RKO (cell line): ENCODE measurements at regions not wholly inside any gene's neighbourhood (a gene's known extent, or its start where the extent isn't known, plus 50 kb on each side); places are given as distances from the start of the nearest gene placed in this dataset.
"Not testable (repeated sequence)": the region's sequence is repeated elsewhere in the genome, so short reads cannot be mapped to it uniquely, and the experiment has no call there.

Source experiments
- DNase-seq: peaks from one replicate; pipeline ENCODE4 v3.0.0-alpha.2; 2016; ENCODE audit warnings: low spot score

GRCh38 chr10:45518741-45519140, 144.7 kb downstream of the ALOX5 start:
- DNase-seq: no peak

DNA sequence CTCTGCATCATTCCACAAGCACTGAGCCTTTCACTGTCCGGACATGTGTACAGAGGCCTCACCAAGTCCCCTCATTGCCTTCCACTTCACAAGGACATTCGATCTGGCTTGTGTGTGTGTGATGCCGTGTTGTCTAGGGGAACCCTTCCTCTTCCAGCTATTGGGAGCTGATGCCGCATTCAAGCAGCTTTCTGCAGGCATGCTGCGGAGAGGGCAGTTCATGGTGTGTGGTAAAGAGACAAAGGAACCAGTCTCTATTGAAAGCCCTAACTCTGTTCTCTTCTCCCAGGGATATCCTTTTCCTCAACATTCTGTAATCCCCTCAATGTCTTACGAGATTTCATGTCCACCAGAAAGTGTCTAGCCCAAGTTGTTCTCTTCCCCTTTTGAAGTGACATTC, 141.6 kb downstream of the ALOX5 start:
- no peak for DNase-seq

- DNase-seq: no peak
Measured at GRCh38 chr10:45514291-45515270, 140.6 kb downstream of the ALOX5 start.

DNA sequence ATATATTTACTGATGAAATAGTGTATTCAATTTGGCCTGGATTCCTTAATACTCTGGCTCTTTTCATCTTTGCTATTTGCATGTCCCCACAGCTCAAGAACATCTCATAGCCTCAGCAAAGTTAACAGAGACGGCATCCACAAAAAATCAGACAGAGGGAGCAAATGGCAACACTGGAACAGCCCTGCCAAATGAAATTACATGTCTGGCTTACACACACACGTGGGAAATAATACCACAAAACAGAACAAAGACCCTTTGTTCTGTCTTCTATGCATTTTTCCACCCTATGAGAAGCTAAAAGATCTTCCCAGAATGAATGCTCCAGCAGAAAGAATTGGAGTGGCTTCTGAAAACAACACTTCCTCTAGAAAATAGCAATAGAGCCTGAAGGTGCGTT, 139.5 kb downstream of the ALOX5 start:
- DNase-seq: no peak

- not testable (repeated sequence) for DNase-seq
Measured at GRCh38 chr10:45511926-45512325, 137.9 kb downstream of the ALOX5 start.

GRCh38 chr10:45509491-45509890, 135.5 kb downstream of the ALOX5 start:
- peak; percentile 66 for DNase-seq

DNA sequence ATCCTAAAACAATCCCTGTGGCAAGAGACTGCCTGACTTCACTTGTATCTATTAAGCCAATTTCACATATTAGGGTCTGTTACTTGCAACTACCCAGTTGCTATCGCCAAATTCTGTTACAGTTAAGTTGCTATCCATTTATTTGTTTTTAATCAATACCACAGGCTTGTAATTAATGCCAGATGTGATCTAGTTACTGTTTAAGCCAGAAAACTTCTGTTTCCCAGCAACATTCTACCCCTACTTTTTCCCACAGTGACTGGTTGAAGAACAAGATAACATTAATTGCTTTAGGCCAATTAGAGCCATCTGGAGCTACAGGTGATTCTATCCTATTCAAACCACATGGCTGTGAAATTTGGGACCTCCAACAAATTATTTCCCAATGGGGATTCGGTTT, 131.3 kb downstream of the ALOX5 start:
- DNase-seq: no peak

DNA sequence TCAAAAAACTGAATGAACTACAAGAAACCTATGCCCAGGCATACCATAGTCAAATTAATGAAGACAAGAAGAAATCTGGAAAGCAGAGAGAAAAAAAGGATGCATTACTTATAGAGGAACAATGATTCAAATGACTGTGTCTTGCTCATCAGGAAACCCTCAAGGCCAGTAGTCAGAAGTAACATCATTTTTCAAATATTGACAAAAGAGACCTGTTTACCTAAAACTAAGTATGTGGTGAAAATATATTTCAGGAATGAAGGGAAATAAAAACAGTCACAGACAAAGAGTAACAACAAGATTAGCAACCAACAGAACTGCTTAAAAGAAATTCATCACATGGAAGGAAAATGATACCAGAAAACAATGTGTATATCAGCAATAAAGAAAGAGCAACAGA, 128.4 kb downstream of the ALOX5 start:
- no peak for DNase-seq

- DNase-seq: no peak
Measured at GRCh38 chr10:45501791-45502190, 127.8 kb downstream of the ALOX5 start.

GRCh38 chr10:45500798-45501197, 126.8 kb downstream of the ALOX5 start:
- DNase-seq: no peak

GRCh38 chr10:45500304-45500703, 126.3 kb downstream of the ALOX5 start:
- no peak for DNase-seq

DNA sequence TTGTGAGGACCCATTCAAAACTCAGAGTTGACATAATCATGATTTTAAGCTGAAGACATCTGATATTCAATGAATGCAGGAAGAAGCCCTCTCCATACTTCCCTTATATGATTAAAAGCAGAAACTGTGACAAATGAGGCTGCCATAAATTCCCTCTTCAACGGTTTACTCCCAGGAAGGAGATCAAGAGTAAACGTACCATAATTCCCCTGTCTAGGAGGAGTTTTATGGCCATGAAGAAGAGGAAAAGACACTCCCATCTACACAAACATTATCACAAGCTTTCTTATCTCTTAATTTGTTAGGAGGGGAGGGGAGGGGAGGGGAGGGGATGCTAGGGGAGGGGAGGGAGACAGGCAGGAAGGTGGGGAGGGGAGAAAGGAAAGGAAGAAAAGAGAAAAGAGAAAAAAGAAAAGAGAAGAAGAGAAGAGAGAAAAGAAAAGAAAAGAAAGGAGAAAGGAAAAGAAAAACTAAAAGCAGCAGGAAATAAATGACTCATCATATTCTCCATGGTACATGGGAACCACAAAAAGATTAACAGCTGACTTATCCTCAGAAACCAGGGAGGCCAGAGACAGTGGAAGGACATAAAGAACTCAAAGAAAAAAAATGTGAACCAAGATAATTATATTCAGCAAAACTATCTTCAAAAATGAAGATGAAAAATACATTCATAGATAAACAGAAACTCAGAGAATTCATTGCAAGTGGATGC, 121.6 kb downstream of the ALOX5 start:
- DNase-seq: peak; percentile 54
